Astrocyte of the hippocampus (primary cell): ENCODE measurements at regions not wholly inside any gene's neighbourhood (a gene's known extent, or its start where the extent isn't known, plus 50 kb on each side); places are given as distances from the start of the nearest gene placed in this dataset.
"Not testable (repeated sequence)": the region's sequence is repeated elsewhere in the genome, so short reads cannot be mapped to it uniquely, and the experiment has no call there.

Experiments used
- DNase-seq: peaks from one replicate; pipeline ENCODE4 v3.0.0; 2011; ENCODE audit warnings: low read depth, low spot score

- DNase-seq: no peak
Observed at GRCh38 chr14:80298491-80299017, 87.2 kb upstream of the DIO2 start.

DNA sequence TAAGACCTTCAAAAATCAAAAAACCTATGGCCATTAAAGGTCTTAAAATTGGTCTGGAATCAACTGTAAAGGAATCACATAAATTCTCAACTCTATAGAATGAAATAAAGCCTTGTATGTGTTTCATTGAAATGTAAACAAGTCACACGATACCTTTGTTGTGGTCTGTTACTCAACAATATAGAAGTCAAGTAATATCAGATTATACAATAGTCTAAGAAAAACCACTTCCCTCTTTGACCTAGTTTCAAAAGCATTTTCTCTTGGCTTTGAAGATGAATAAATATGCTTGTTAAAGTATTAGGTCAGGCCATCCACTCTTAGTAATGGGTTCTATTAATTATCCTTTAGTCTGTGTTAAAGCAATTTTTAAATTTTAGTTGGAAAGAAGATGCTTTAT is 79.8 kb upstream of the DIO2 start:
- peak; percentile 1 for DNase-seq

DNA sequence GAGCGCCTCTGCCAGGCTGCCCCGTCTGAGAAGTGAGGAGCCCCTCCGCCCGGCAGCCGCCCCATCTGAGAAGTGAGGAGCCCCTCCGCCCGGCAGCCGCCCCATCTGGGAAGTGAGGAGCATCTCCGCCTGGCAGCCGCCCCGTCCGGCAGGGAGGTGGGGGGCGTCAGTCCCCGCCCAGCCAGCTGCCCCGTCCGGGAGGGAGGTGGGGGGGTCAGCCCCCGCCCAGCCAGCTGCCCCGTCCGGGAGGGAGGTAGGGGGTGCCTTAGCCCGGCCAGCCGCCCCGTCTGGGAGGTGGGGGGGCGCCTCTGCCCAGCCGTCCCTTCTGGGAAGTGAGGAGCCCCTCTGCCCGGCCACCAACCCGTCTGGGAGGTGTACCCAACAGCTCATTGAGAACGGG is 75.4 kb upstream of the DIO2 start:
- not testable (repeated sequence) for DNase-seq

DNA sequence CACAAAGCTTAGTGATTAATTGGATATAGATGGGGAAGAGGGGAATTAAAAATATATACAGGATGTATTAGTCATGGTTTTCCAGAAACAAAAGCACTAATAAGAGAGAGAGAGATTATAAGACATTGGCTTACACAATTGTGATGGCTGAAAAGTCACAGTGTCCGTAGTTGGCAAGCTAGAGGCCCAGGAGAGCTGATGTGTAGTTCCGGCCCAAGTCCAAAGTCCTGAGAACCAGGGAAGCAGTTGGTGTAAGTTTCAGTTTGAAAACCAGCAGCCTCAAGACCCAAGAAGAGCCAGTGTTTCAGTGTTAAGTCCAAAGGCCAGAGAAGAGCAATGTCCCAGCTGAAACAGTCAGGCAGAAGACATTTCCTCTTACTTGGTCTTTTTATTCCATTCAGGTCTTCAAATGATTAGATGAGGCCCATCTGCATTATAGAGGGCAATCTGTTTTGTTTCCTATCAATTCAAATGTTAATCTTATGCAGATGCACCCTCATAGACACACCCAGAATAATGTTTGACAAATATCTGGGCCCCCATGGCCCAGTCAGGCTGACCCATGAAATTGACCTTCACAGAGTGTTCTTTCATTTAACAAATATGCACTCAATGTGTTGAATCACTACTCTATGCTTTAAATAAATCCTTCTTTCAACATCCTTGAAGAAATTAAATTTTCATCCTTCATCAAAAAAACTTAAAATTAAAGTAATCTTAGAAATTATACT is 67.2 kb upstream of the DIO2 start:
- no peak for DNase-seq

DNA sequence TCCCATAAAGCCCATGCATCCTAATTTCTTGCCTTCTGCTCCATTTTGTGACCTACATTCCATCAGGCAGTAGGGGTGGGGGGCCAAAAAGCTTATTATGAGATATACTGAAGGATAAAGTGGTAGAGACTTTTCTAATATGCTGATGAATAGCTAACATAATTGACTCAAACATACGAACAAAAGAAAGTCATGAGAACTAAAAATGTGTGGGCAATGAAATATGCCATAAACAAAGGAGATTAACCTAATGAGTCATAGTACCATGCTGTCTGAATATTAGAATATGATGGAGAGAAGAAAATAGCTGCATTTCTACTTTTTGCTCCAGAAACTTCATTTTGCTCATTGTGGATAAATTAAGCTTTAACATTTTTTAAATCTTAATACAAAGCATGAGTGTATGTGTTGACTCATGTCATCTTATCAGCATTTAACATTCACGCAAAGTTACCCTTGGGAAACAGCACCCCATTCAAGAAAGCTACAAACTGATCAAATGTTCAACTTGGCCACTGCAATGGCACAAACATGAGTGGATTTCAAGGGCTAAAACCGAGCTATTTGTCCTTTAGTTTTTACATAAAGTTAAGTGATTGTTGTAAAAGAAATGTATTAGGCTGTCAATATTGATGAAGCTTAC is 64.0 kb upstream of the DIO2 start:
- DNase-seq: peak; percentile 30

- not testable (repeated sequence) for DNase-seq
Observed at GRCh38 chr14:80274310-80274709, 63.0 kb upstream of the DIO2 start.

DNA sequence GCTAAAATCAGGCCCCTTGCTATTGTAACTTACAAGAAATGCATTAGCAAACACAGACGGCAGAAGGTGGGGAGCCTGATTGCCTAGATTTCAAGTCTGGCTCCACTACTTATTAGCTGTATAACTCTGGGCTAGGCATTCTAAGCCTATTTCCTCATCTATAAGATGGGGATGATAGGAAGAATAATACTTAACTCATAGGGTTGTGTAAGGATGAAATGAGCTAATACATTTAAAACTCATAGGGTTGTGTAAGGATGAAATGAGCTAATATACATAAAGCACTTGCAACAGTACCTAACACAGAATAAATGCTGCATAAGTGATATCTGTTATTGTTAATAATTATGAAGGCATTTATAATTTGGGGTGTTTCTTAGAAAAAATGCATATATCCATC is 60.1 kb upstream of the DIO2 start:
- no peak for DNase-seq

DNA sequence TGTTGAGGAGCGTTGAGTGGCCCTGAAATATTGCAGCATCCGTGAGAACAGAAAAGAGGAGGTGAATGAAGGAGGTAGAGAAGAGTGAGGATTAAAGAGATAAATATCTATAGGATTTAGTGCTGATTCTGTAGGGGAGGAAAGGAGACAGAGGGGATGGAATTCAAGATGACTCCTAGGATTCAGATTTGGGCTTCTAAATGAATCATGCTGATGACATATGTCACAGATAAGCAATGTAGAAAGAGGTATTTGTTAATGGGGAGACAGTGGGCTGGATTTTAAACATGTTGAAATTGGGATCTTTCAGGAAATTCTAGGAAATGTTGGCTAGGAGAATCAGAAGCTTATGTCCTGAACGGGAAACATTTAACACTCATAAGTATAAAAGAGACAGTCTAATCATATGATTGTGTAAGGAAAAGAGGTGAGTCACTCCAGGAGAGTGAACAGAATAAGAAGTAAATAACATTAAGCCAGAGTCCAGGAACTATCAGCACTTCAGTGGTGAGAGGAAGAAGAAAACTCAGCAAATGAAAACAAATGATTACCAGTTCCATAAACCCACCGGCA is 58.1 kb upstream of the DIO2 start:
- peak; percentile 26 for DNase-seq

DNA sequence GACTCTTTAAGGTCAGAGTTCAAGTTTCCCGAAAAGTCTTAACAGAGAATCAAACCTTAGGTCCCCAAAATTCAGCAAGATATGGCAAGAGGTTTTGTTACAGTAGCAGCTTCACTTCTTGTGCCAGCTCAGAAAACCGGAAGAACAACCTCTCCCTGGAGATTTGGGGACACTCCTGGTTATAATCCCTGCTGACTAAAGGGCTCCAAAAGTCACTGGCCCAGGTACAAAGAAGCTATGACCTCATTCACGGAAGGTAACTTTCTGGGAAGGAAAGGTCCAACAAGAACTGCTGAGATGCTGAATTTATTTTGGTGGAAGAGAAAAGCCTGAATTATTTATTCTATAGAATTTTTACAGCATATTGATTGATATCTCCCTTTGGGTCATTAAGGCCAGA is 55.6 kb upstream of the DIO2 start:
- DNase-seq: no peak

DNA sequence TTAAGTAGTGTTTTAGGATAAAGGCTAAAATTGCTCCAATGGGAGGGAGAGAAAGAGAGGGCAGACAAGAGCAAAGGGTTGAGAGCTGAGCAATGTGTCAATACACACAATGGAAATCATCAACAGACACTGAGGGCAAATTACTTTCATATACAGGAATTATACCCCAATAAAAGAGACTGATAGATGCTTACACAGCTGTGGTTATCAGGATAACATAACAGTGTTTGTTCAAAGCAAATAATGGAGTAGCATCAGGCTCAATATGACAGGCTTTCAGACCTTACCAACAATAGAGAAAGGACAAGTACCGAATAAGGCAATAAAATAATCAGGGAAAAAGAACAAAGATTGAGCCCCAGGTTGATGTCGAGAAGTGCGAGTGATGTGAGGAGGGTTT is 53.4 kb upstream of the DIO2 start:
- DNase-seq: no peak
